GM19324 (cell line): ENCODE measurements at regions not wholly inside any gene's neighbourhood (a gene's known extent, or its start where the extent isn't known, plus 50 kb on each side); places are given as distances from the start of the nearest gene placed in this dataset.
"Not testable (repeated sequence)": the region's sequence is repeated elsewhere in the genome, so short reads cannot be mapped to it uniquely, and the experiment has no call there.

ENCODE experiments used
- ATAC-seq: cut with Tn5 transposase; IDR thresholded peaks from one replicate; pipeline ENCODE4 v1.9.1; 2021; ENCODE audit warnings: mild to moderate bottlenecking, moderate library complexity; ENCODE audit not compliant: unreplicated experiment, low FRiP score

GRCh38 chr11:82233201-82233600 lies 500.5 kb downstream of the FAM181B start:
- ATAC-seq: no peak

GRCh38 chr11:82229341-82229740 lies 504.3 kb downstream of the FAM181B start:
- no peak for ATAC-seq

GRCh38 chr11:82225930-82226329 lies 507.7 kb downstream of the FAM181B start:
- no peak for ATAC-seq

- ATAC-seq: no peak
These were observed 508.2 kb downstream of the FAM181B start for GRCh38 chr11:82225502-82225901.

- ATAC-seq: no peak
These were observed 516.6 kb downstream of the FAM181B start for GRCh38 chr11:82216927-82217570.

GRCh38 chr11:82210011-82210410 lies 523.7 kb downstream of the FAM181B start:
- ATAC-seq: no peak

- no peak for ATAC-seq
These were observed 538.4 kb downstream of the FAM181B start for GRCh38 chr11:82195283-82195682.

GRCh38 chr11:82194521-82194920 lies 539.1 kb downstream of the FAM181B start:
- no peak for ATAC-seq

- no peak for ATAC-seq
These were observed 542.0 kb downstream of the FAM181B start for GRCh38 chr11:82191695-82192094.

GRCh38 chr11:82185925-82186324 lies 547.7 kb downstream of the FAM181B start:
- no peak for ATAC-seq

- no peak for ATAC-seq
These were observed 548.7 kb downstream of the FAM181B start for GRCh38 chr11:82184966-82185365.

- ATAC-seq: no peak
These were observed 550.3 kb downstream of the FAM181B start for GRCh38 chr11:82183346-82183745.

GRCh38 chr11:82182697-82183096 lies 551.0 kb downstream of the FAM181B start:
- ATAC-seq: not testable (repeated sequence)

- not testable (repeated sequence) for ATAC-seq
These were observed 551.9 kb downstream of the FAM181B start for GRCh38 chr11:82181796-82182195.

- no peak for ATAC-seq
These were observed 556.7 kb downstream of the FAM181B start for GRCh38 chr11:82176945-82177344.

GRCh38 chr11:82176365-82176764 lies 557.3 kb downstream of the FAM181B start:
- no peak for ATAC-seq

GRCh38 chr11:82174610-82175009 lies 559.1 kb downstream of the FAM181B start:
- ATAC-seq: no peak

GRCh38 chr11:82146789-82147188 lies 586.9 kb downstream of the FAM181B start:
- no peak for ATAC-seq

- no peak for ATAC-seq
These were observed 614.7 kb downstream of the FAM181B start for GRCh38 chr11:82118946-82119345.

- ATAC-seq: no peak
These were observed 616.3 kb downstream of the FAM181B start for GRCh38 chr11:82117362-82117761.

GRCh38 chr11:82105331-82105998 lies 628.2 kb downstream of the FAM181B start:
- no peak for ATAC-seq

GRCh38 chr11:82092904-82093303 lies 640.8 kb downstream of the FAM181B start:
- no peak for ATAC-seq
